BLaER1 treated with 17β-estradiol and CSF1 and Interleukin-3, amounts not matched to agents 10 nM and 100 nM (cell line): ENCODE measurements at regions not wholly inside any gene's neighbourhood (a gene's known extent, or its start where the extent isn't known, plus 50 kb on each side); places are given as distances from the start of the nearest gene placed in this dataset.

Experiments used
- H3K27ac ChIP-seq, 11 experiments: shearing (Covaris generic); formaldehyde crosslinking; 2 replicates each; pipeline ENCODE4 v1.8.1; 2022
- H3K27me3 ChIP-seq, 11 experiments: shearing (Covaris generic); formaldehyde crosslinking; 2 replicates each; pipeline ENCODE4 v1.8.1; 2022
- H3K36me3 ChIP-seq, 11 experiments: shearing (Covaris generic); formaldehyde crosslinking; 2 replicates each; pipeline ENCODE4 v1.8.1; 2022
- H3K4me1 ChIP-seq, 10 experiments: shearing (Covaris generic); formaldehyde crosslinking; 2 replicates each; pipeline ENCODE4 v1.8.1; 2022
- H3K4me2 ChIP-seq, 11 experiments: shearing (Covaris generic); formaldehyde crosslinking; 2 replicates each; pipeline ENCODE4 v1.8.1; 2022
- H3K4me3 ChIP-seq, 10 experiments: shearing (Covaris generic); formaldehyde crosslinking; 2 replicates each; pipeline ENCODE4 v1.8.1; 2022
- H3K9ac ChIP-seq, 11 experiments: shearing (Covaris generic); formaldehyde crosslinking; 2 replicates each; pipeline ENCODE4 v1.8.1; 2022
- H3K9me3 ChIP-seq, 11 experiments: shearing (Covaris generic); formaldehyde crosslinking; replicated peaks in 1 of 11; 2 replicates each; pipeline ENCODE4 v1.8.1; 2022
- H4K20me1 ChIP-seq, 11 experiments: shearing (Covaris generic); formaldehyde crosslinking; 2 replicates each; pipeline ENCODE4 v1.8.1; 2022
- Cebpa-rat ChIP-seq, 11 experiments: shearing (Covaris generic); IDR thresholded peaks; 2 replicates each; pipeline ENCODE4 v1.8.1; 2022

GRCh38 chr5:101176605-101177004 is 273.5 kb upstream of the ST8SIA4 start:
- Histone ChIP-seq H3K27ac (no peak overlapping the region), H3K27me3 (no peaks in the 10 kb centered on the region), H3K9me3 (peaks cover 14 to 20% (median 17%) of the 10 kb centered on the region in 11 experiments), H3K4me2 (no peak overlapping the region), H4K20me1 (no peaks in the 10 kb centered on the region), H3K4me1 (no peaks in the 10 kb centered on the region), H3K36me3 (no peaks in the 10 kb centered on the region), H3K4me3 (no peak overlapping the region), H3K9ac (no peak overlapping the region)
- no peak for TF ChIP-seq Cebpa-rat (IDR thresholded peaks at IDR 0.05)

- H3K27me3 ChIP-seq, result no peaks in the 10 kb centered on the region
- no peak overlapping the region for H3K4me3 ChIP-seq
- no peak overlapping the region for H3K4me2 ChIP-seq
- H3K9ac ChIP-seq, result no peak overlapping the region
- no peaks in the 10 kb centered on the region for H3K4me1 ChIP-seq
- no peak overlapping the region for H3K27ac ChIP-seq
- no peaks in the 10 kb centered on the region for H4K20me1 ChIP-seq
- H3K36me3 ChIP-seq, result no peaks in the 10 kb centered on the region
- no peak for TF ChIP-seq Cebpa-rat (IDR thresholded peaks at IDR 0.05)
- H3K9me3 ChIP-seq, result peaks cover 14 to 20% (median 17%) of the 10 kb centered on the region in 11 experiments
Measured at GRCh38 chr5:101174981-101175380, 271.9 kb upstream of the ST8SIA4 start.

- Histone ChIP-seq H3K36me3 (no peaks in the 10 kb centered on the region), H3K9me3 (no peaks in the 10 kb centered on the region), H4K20me1 (no peaks in the 10 kb centered on the region), H3K4me3 (no peak overlapping the region), H3K9ac (no peak overlapping the region), H3K27me3 (no peaks in the 10 kb centered on the region), H3K27ac (no peak overlapping the region), H3K4me2 (no peak overlapping the region), H3K4me1 (no peaks in the 10 kb centered on the region)
- TF ChIP-seq Cebpa-rat (IDR thresholded peaks at IDR 0.05), result no peak
Measured at GRCh38 chr5:101163088-101163487, 260.0 kb upstream of the ST8SIA4 start.

- TF ChIP-seq Cebpa-rat (IDR thresholded peaks at IDR 0.05), result no peak
- Histone ChIP-seq H3K9me3 (peaks cover 0 to 13% (median 4%) of the 10 kb centered on the region in 11 experiments; a peak in 10 of 22 replicates), H3K9ac (no peak overlapping the region), H3K27ac (no peak overlapping the region), H3K4me2 (no peak overlapping the region), H3K4me1 (peaks cover 0 to 8% (median 0%) of the 10 kb centered on the region in 10 experiments; a peak in 4 of 20 replicates), H3K4me3 (no peak overlapping the region), H4K20me1 (no peaks in the 10 kb centered on the region), H3K27me3 (no peaks in the 10 kb centered on the region), H3K36me3 (no peaks in the 10 kb centered on the region)
Measured at GRCh38 chr5:101160002-101160401, 256.9 kb upstream of the ST8SIA4 start.

GRCh38 chr5:101159006-101159405 is 255.9 kb upstream of the ST8SIA4 start:
- Histone ChIP-seq H4K20me1 (no peaks in the 10 kb centered on the region), H3K27me3 (no peaks in the 10 kb centered on the region), H3K27ac (no peak overlapping the region), H3K4me2 (no peak overlapping the region), H3K9ac (no peak overlapping the region), H3K4me3 (no peak overlapping the region), H3K36me3 (no peaks in the 10 kb centered on the region), H3K4me1 (peaks cover 0 to 8% (median 0%) of the 10 kb centered on the region in 10 experiments; a peak in 4 of 20 replicates), H3K9me3 (peaks cover 0 to 13% (median 4%) of the 10 kb centered on the region in 11 experiments; a peak in 10 of 22 replicates)
- no peak for TF ChIP-seq Cebpa-rat (IDR thresholded peaks at IDR 0.05)

- Histone ChIP-seq H3K27me3 (no peaks in the 10 kb centered on the region), H3K9me3 (peaks cover 0 to 13% (median 4%) of the 10 kb centered on the region in 11 experiments; a peak in 10 of 22 replicates), H4K20me1 (no peaks in the 10 kb centered on the region), H3K4me3 (no peak overlapping the region), H3K4me2 (no peak overlapping the region), H3K27ac (no peak overlapping the region), H3K9ac (no peak overlapping the region), H3K36me3 (no peaks in the 10 kb centered on the region), H3K4me1 (peaks cover 0 to 8% (median 0%) of the 10 kb centered on the region in 10 experiments; a peak in 4 of 20 replicates)
- no peak for TF ChIP-seq Cebpa-rat (IDR thresholded peaks at IDR 0.05)
Measured at GRCh38 chr5:101153526-101153925, 250.4 kb upstream of the ST8SIA4 start.

GRCh38 chr5:101143526-101143925 is 240.4 kb upstream of the ST8SIA4 start:
- Histone ChIP-seq H3K4me1 (no peaks in the 10 kb centered on the region), H3K4me3 (no peak overlapping the region), H3K36me3 (no peaks in the 10 kb centered on the region), H3K4me2 (no peak overlapping the region), H4K20me1 (no peaks in the 10 kb centered on the region), H3K27ac (no peak overlapping the region), H3K9me3 (no peaks in the 10 kb centered on the region), H3K9ac (no peak overlapping the region), H3K27me3 (no peaks in the 10 kb centered on the region)
- no peak for TF ChIP-seq Cebpa-rat (IDR thresholded peaks at IDR 0.05)

GRCh38 chr5:101142102-101142501 is 239.0 kb upstream of the ST8SIA4 start:
- no peak overlapping the region for H3K4me2 ChIP-seq
- H4K20me1 ChIP-seq, result no peaks in the 10 kb centered on the region
- H3K27ac ChIP-seq, result no peak overlapping the region
- H3K9me3 ChIP-seq, result no peaks in the 10 kb centered on the region
- no peak for TF ChIP-seq Cebpa-rat (IDR thresholded peaks at IDR 0.05)
- no peaks in the 10 kb centered on the region for H3K36me3 ChIP-seq
- H3K4me1 ChIP-seq, result no peaks in the 10 kb centered on the region
- H3K4me3 ChIP-seq, result no peak overlapping the region
- H3K27me3 ChIP-seq, result no peaks in the 10 kb centered on the region
- H3K9ac ChIP-seq, result no peak overlapping the region

- H3K4me3 ChIP-seq, result no peak overlapping the region
- TF ChIP-seq Cebpa-rat (IDR thresholded peaks at IDR 0.05), result no peak
- H4K20me1 ChIP-seq, result no peaks in the 10 kb centered on the region
- no peak overlapping the region for H3K4me2 ChIP-seq
- no peaks in the 10 kb centered on the region for H3K27me3 ChIP-seq
- no peak overlapping the region for H3K9ac ChIP-seq
- H3K36me3 ChIP-seq, result no peaks in the 10 kb centered on the region
- no peaks in the 10 kb centered on the region for H3K9me3 ChIP-seq
- no peak overlapping the region for H3K27ac ChIP-seq
- H3K4me1 ChIP-seq, result no peaks in the 10 kb centered on the region
Measured at GRCh38 chr5:101136454-101136853, 233.4 kb upstream of the ST8SIA4 start.

GRCh38 chr5:101123363-101123762 is 220.3 kb upstream of the ST8SIA4 start:
- peaks cover 4 to 14% (median 12%) of the 10 kb centered on the region in 11 experiments; a peak in 13 of 22 replicates for H3K9me3 ChIP-seq
- no peaks in the 10 kb centered on the region for H4K20me1 ChIP-seq
- no peak overlapping the region for H3K9ac ChIP-seq
- H3K4me2 ChIP-seq, result no peak overlapping the region
- H3K36me3 ChIP-seq, result no peaks in the 10 kb centered on the region
- no peak overlapping the region for H3K4me3 ChIP-seq
- H3K27me3 ChIP-seq, result no peaks in the 10 kb centered on the region
- H3K27ac ChIP-seq, result no peak overlapping the region
- TF ChIP-seq Cebpa-rat (IDR thresholded peaks at IDR 0.05), result no peak
- H3K4me1 ChIP-seq, result no peaks in the 10 kb centered on the region
